ENCODE measurements at regions not wholly inside any gene's neighbourhood (a gene's known extent, or its start where the extent isn't known, plus 50 kb on each side); places are given as distances from the start of the nearest gene placed in this dataset.

- no peak for TF ChIP-seq CTCF (IDR thresholded peaks at IDR 0.05; ENCODE audit: extremely low read depth, missing control alignments)
- DNase-seq (ENCODE audit: low spot score): no peak
Measured at GRCh38 chr16:88293097-88293496, 89.7 kb upstream of the ZNF469 start.

GRCh38 chr16:88295671-88296436, 86.9 kb upstream of the ZNF469 start:
- TF ChIP-seq CTCF (IDR thresholded peaks at IDR 0.05; ENCODE audit: extremely low read depth, missing control alignments): no peak
- DNase-seq (ENCODE audit: low spot score): no peak

- DNase-seq (ENCODE audit: low spot score): no peak
- no peak for TF ChIP-seq CTCF (IDR thresholded peaks at IDR 0.05; ENCODE audit: extremely low read depth, missing control alignments)
Measured at GRCh38 chr16:88296437-88297177, 86.2 kb upstream of the ZNF469 start.

DNA sequence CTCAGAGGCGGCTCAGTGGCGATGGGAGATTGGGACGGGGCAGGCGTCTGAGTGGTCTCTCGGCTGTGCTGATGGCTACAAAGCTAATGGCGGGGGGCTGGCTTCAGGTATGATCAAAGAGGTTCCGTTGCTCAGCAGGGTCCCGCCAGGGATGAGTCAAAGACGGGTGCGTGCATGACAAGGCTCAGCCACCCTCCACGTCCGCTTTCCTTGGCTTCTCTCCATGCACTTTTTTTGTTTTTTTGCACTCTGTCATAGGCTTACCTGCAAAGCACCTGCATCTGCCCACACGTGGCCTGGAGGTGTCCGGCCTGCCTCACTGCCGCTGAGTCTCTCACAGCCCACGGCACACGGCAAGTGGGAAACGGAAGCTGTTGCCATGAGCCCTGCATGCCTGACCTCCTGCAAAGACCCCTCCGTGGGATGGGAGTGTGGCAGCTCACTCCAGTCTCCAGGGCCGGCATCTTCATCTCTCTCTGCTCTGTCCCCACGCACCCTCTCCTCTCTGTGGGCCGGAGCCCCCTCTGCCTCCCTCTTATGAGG, 85.5 kb upstream of the ZNF469 start:
- no peak for TF ChIP-seq CTCF (IDR thresholded peaks at IDR 0.05; ENCODE audit: extremely low read depth, missing control alignments)
- DNase-seq (ENCODE audit: low spot score): no peak

GRCh38 chr16:88298181-88298832, 84.5 kb upstream of the ZNF469 start:
- no peak for TF ChIP-seq CTCF (IDR thresholded peaks at IDR 0.05; ENCODE audit: extremely low read depth, missing control alignments)
- no peak for DNase-seq (ENCODE audit: low spot score)

DNA sequence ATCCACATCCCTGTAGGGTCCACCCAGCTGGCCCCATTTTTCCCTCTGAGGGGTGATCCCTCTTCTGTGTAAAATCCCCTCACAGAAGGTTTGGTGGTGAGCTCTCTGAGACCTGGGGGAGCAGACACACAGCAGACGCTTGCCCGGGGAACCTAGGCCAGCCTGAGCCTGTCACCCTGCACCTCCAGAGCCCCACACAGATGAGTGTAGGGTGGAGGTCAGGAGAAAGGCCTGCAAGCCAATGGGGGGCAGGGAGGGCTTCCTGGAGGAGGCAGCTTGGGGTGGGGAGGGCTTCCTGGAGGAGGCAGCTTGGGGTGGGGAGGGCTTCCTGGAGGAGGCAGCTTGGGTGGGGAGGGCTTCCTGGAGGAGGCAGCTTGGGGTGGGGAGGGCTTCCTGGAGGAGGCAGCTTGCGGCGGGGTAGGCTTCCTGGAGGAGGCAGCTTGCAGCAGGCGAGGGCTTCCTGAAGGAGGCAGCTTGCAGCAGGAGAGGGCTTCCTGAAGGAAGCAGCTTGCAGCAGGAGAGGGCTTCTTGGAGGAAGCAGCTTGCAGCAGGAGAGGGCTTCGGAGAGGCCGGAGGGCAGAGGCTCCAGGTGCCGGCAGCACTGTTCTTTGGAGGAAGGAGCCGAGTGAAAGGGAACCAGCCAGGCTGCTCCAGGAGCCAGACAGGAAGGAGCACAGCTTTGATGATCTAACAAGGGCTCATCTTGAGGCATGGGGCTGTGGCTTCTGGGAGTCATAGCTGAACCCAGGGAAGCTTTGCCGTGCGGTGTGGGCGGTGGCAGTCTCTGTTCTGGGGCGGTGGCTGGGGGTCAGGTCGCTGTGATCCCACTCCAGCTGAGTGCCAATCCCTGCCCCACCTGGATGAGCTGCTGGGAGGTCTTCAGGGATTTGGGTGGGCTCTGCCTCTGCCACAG, 83.7 kb upstream of the ZNF469 start:
- no peak for DNase-seq (ENCODE audit: low spot score)
- TF ChIP-seq CTCF (IDR thresholded peaks at IDR 0.05; ENCODE audit: extremely low read depth, missing control alignments): no peak
